GM12873 (cell line): ENCODE measurements at regions not wholly inside any gene's neighbourhood (a gene's known extent, or its start where the extent isn't known, plus 50 kb on each side); places are given as distances from the start of the nearest gene placed in this dataset.

Experiments used
- CTCF ChIP-seq: IDR thresholded peaks from 2 replicates; pipeline ENCODE4 v1.5.1; 2012; ENCODE audit warnings: low read depth, mild to moderate bottlenecking, moderate library complexity, low read length, control low read depth; ENCODE audit not compliant: insufficient read depth; ENCODE audit errors: missing control alignments

GRCh38 chr12:5220099-5220498 lies 176.4 kb downstream of the KCNA5 start:
- TF ChIP-seq CTCF = no peak

- no peak for TF ChIP-seq CTCF
Observed at GRCh38 chr12:5220835-5221234, 177.2 kb downstream of the KCNA5 start.

GRCh38 chr12:5222011-5222461 lies 178.4 kb downstream of the KCNA5 start:
- TF ChIP-seq CTCF = no peak

GRCh38 chr12:5222729-5223128 lies 179.1 kb downstream of the KCNA5 start:
- TF ChIP-seq CTCF = no peak

- no peak for TF ChIP-seq CTCF
Observed at GRCh38 chr12:5223881-5224280, 180.2 kb downstream of the KCNA5 start.

- TF ChIP-seq CTCF = no peak
Observed at GRCh38 chr12:5226581-5226980, 182.9 kb downstream of the KCNA5 start.

GRCh38 chr12:5227708-5228373 lies 184.2 kb downstream of the KCNA5 start:
- TF ChIP-seq CTCF = no peak
